ENCODE measurements at regions not wholly inside any gene's neighbourhood (a gene's known extent, or its start where the extent isn't known, plus 50 kb on each side); places are given as distances from the start of the nearest gene placed in this dataset.

GRCh38 chr6:78436335-78436734 is 431.0 kb upstream of the IRAK1BP1 start:
- H3K4me3 ChIP-seq (ENCODE audit: low read length in 2 of 2) = no peak overlapping the region
- no peaks in the 10 kb centered on the region for H3K36me3 ChIP-seq (ENCODE audit: control insufficient read depth in 1 of 2, insufficient read depth in 2 of 2, low read length in 1 of 2)
- no peaks in the 10 kb centered on the region for H3K27me3 ChIP-seq (ENCODE audit: control insufficient read depth in 1 of 2, insufficient read depth in 2 of 2, low read length in 1 of 2)
- intact Hi-C loops (cut with DNase I) = no loop called here
- H3K9me3 ChIP-seq (ENCODE audit: control insufficient read depth, low read length) = no peaks in the 10 kb centered on the region
- ATAC-seq (ENCODE audit: low FRiP score) (no peak), DNase-seq (no peak)
- no peak overlapping the region for H3K27ac ChIP-seq (ENCODE audit: low read depth in 1 of 2, low read length in 2 of 2)
- no peaks in the 10 kb centered on the region for H3K4me1 ChIP-seq (ENCODE audit: control insufficient read depth in 1 of 2, insufficient read depth in 2 of 2, low read length in 2 of 2)

- no peaks in the 10 kb centered on the region for H3K27me3 ChIP-seq (ENCODE audit: control insufficient read depth in 1 of 2, insufficient read depth in 2 of 2, low read length in 1 of 2)
- no peaks in the 10 kb centered on the region for H3K4me1 ChIP-seq (ENCODE audit: control insufficient read depth in 1 of 2, insufficient read depth in 2 of 2, low read length in 2 of 2)
- no peaks in the 10 kb centered on the region for H3K36me3 ChIP-seq (ENCODE audit: control insufficient read depth in 1 of 2, insufficient read depth in 2 of 2, low read length in 1 of 2)
- 74 to 79% methylated on average over 2 of the region's 2 CpGs for WGBS, 2 donors
- intact Hi-C loops (cut with DNase I) = no loop called here
- no peaks in the 10 kb centered on the region for H3K9me3 ChIP-seq (ENCODE audit: control insufficient read depth, low read length)
- H3K4me3 ChIP-seq (ENCODE audit: low read length in 2 of 2) = no peak overlapping the region
- H3K27ac ChIP-seq (ENCODE audit: low read depth in 1 of 2, low read length in 2 of 2) = no peak overlapping the region
- ATAC-seq (ENCODE audit: low FRiP score) = no peak
- DNase-seq = no peak
Observed at GRCh38 chr6:78438135-78438534, 429.2 kb upstream of the IRAK1BP1 start.

GRCh38 chr6:78460711-78461110 is 406.6 kb upstream of the IRAK1BP1 start:
- DNase-seq = no peak
- no peak for ATAC-seq (ENCODE audit: low FRiP score)
- Histone ChIP-seq H3K36me3 (ENCODE audit: control insufficient read depth in 1 of 2, insufficient read depth in 2 of 2, low read length in 1 of 2) (no peaks in the 10 kb centered on the region), H3K27me3 (ENCODE audit: control insufficient read depth in 1 of 2, insufficient read depth in 2 of 2, low read length in 1 of 2) (no peaks in the 10 kb centered on the region), H3K27ac (ENCODE audit: low read depth in 1 of 2, low read length in 2 of 2) (no peak overlapping the region), H3K4me3 (ENCODE audit: low read length in 2 of 2) (no peak overlapping the region), H3K9me3 (ENCODE audit: control insufficient read depth, low read length) (peaks cover 2% of the 10 kb centered on the region), H3K4me1 (ENCODE audit: control insufficient read depth in 1 of 2, insufficient read depth in 2 of 2, low read length in 2 of 2) (no peaks in the 10 kb centered on the region)
- 88 to 91% methylated on average over 3 of the region's 3 CpGs for WGBS, 2 donors
- intact Hi-C loops (cut with DNase I) = no loop called here

GRCh38 chr6:78462728-78463127 is 404.6 kb upstream of the IRAK1BP1 start:
- intact Hi-C loops (cut with DNase I) = no loop called here
- Histone ChIP-seq H3K36me3 (ENCODE audit: control insufficient read depth in 1 of 2, insufficient read depth in 2 of 2, low read length in 1 of 2) (no peaks in the 10 kb centered on the region), H3K4me3 (ENCODE audit: low read length in 2 of 2) (no peak overlapping the region), H3K27ac (ENCODE audit: low read depth in 1 of 2, low read length in 2 of 2) (no peak overlapping the region), H3K4me1 (ENCODE audit: control insufficient read depth in 1 of 2, insufficient read depth in 2 of 2, low read length in 2 of 2) (no peaks in the 10 kb centered on the region), H3K9me3 (ENCODE audit: control insufficient read depth, low read length) (peaks cover 2% of the 10 kb centered on the region), H3K27me3 (ENCODE audit: control insufficient read depth in 1 of 2, insufficient read depth in 2 of 2, low read length in 1 of 2) (no peaks in the 10 kb centered on the region)
- ATAC-seq (ENCODE audit: low FRiP score) (no peak), DNase-seq (no peak)
- 90 to 94% methylated on average over 10 of the region's 10 CpGs for WGBS, 2 donors

GRCh38 chr6:78465059-78465634 is 402.2 kb upstream of the IRAK1BP1 start:
- DNase-seq (no peak), ATAC-seq (ENCODE audit: low FRiP score) (no peak)
- H3K27me3 ChIP-seq (ENCODE audit: control insufficient read depth in 1 of 2, insufficient read depth in 2 of 2, low read length in 1 of 2) = no peaks in the 10 kb centered on the region
- H3K9me3 ChIP-seq (ENCODE audit: control insufficient read depth, low read length) = peaks cover 2% of the 10 kb centered on the region
- WGBS, 2 donors = 77 to 92% methylated on average over 3 of the region's 3 CpGs
- no peak overlapping the region for H3K4me3 ChIP-seq (ENCODE audit: low read length in 2 of 2)
- intact Hi-C loops (cut with DNase I) = no loop called here
- no peak overlapping the region for H3K27ac ChIP-seq (ENCODE audit: low read depth in 1 of 2, low read length in 2 of 2)
- no peaks in the 10 kb centered on the region for H3K4me1 ChIP-seq (ENCODE audit: control insufficient read depth in 1 of 2, insufficient read depth in 2 of 2, low read length in 2 of 2)
- H3K36me3 ChIP-seq (ENCODE audit: control insufficient read depth in 1 of 2, insufficient read depth in 2 of 2, low read length in 1 of 2) = no peaks in the 10 kb centered on the region

- Histone ChIP-seq H3K4me3 (ENCODE audit: low read length in 2 of 2) (no peak overlapping the region), H3K27me3 (ENCODE audit: control insufficient read depth in 1 of 2, insufficient read depth in 2 of 2, low read length in 1 of 2) (no peaks in the 10 kb centered on the region), H3K9me3 (ENCODE audit: control insufficient read depth, low read length) (no peaks in the 10 kb centered on the region), H3K4me1 (ENCODE audit: control insufficient read depth in 1 of 2, insufficient read depth in 2 of 2, low read length in 2 of 2) (no peaks in the 10 kb centered on the region), H3K36me3 (ENCODE audit: control insufficient read depth in 1 of 2, insufficient read depth in 2 of 2, low read length in 1 of 2) (no peaks in the 10 kb centered on the region), H3K27ac (ENCODE audit: low read depth in 1 of 2, low read length in 2 of 2) (no peak overlapping the region)
- ATAC-seq (ENCODE audit: low FRiP score) (no peak), DNase-seq (no peak)
- intact Hi-C loops (cut with DNase I) = no loop called here
Observed at GRCh38 chr6:78476561-78476960, 390.8 kb upstream of the IRAK1BP1 start.

- no peak for DNase-seq
- Histone ChIP-seq H3K27ac (ENCODE audit: low read depth in 1 of 2, low read length in 2 of 2) (no peak overlapping the region), H3K9me3 (ENCODE audit: control insufficient read depth, low read length) (no peaks in the 10 kb centered on the region), H3K4me3 (ENCODE audit: low read length in 2 of 2) (no peak overlapping the region), H3K4me1 (ENCODE audit: control insufficient read depth in 1 of 2, insufficient read depth in 2 of 2, low read length in 2 of 2) (no peaks in the 10 kb centered on the region), H3K27me3 (ENCODE audit: control insufficient read depth in 1 of 2, insufficient read depth in 2 of 2, low read length in 1 of 2) (no peaks in the 10 kb centered on the region), H3K36me3 (ENCODE audit: control insufficient read depth in 1 of 2, insufficient read depth in 2 of 2, low read length in 1 of 2) (no peaks in the 10 kb centered on the region)
- 90 to 95% methylated on average over 4 of the region's 4 CpGs for WGBS, 2 donors
- no peak for ATAC-seq (ENCODE audit: low FRiP score)
- intact Hi-C loops (cut with DNase I) = no loop called here
Observed at GRCh38 chr6:78482801-78483552, 384.4 kb upstream of the IRAK1BP1 start.

GRCh38 chr6:78483553-78484197 is 383.7 kb upstream of the IRAK1BP1 start:
- Histone ChIP-seq H3K27me3 (ENCODE audit: control insufficient read depth in 1 of 2, insufficient read depth in 2 of 2, low read length in 1 of 2) (no peaks in the 10 kb centered on the region), H3K27ac (ENCODE audit: low read depth in 1 of 2, low read length in 2 of 2) (no peak overlapping the region), H3K36me3 (ENCODE audit: control insufficient read depth in 1 of 2, insufficient read depth in 2 of 2, low read length in 1 of 2) (no peaks in the 10 kb centered on the region), H3K9me3 (ENCODE audit: control insufficient read depth, low read length) (no peaks in the 10 kb centered on the region), H3K4me3 (ENCODE audit: low read length in 2 of 2) (no peak overlapping the region), H3K4me1 (ENCODE audit: control insufficient read depth in 1 of 2, insufficient read depth in 2 of 2, low read length in 2 of 2) (no peaks in the 10 kb centered on the region)
- intact Hi-C loops (cut with DNase I) = no loop called here
- 93 to 94% methylated on average over 2 of the region's 2 CpGs for WGBS, 2 donors
- no peak for DNase-seq
- no peak for ATAC-seq (ENCODE audit: low FRiP score)

Measured in aorta (tissue), 5 donors.